Neural cell (in vitro differentiated cells): ENCODE measurements at regions not wholly inside any gene's neighbourhood (a gene's known extent, or its start where the extent isn't known, plus 50 kb on each side); places are given as distances from the start of the nearest gene placed in this dataset.

Experiments used
- H2AFZ ChIP-seq: fragments of 200-600, 300-800 bp; sonication (generic), shearing (Covaris generic); 2 replicates; pipeline ENCODE4 v1.6.0; 2014; ENCODE audit warnings: low read depth, mild to moderate bottlenecking, antibody characterized with exemption, low read length, moderate library complexity
- H3F3A ChIP-seq: fragments of 200-600 bp; shearing (Covaris generic); 2 replicates; pipeline ENCODE4 v1.6.1; 2016; ENCODE audit warnings: mild to moderate bottlenecking, moderate library complexity, mixed read lengths, antibody characterized with exemption, low read length; ENCODE audit not compliant: insufficient read depth, poor library complexity, severe bottlenecking
- H3K27ac ChIP-seq: fragments of 200-600, 300-800 bp; sonication (generic), shearing (Covaris generic); 2 replicates; pipeline ENCODE4 v1.5.1; 2014; ENCODE audit warnings: mild to moderate bottlenecking, low read length, moderate library complexity
- H3K27me3 ChIP-seq: fragments of 300-800, 200-600 bp; sonication (generic), shearing (Covaris generic); 2 replicates; pipeline ENCODE4 v1.6.0; 2014; ENCODE audit warnings: mild to moderate bottlenecking, low read depth, low read length, moderate library complexity; ENCODE audit not compliant: insufficient read depth
- H3K36me3 ChIP-seq: fragments of 300-800, 200-600 bp; sonication (generic), shearing (Covaris generic); 2 replicates; pipeline ENCODE4 v1.5.1; 2014; ENCODE audit warnings: mild to moderate bottlenecking, antibody characterized with exemption, low read length, moderate library complexity; ENCODE audit not compliant: insufficient read depth
- H3K4me2 ChIP-seq: fragments of 300-800, 200-600 bp; sonication (generic), shearing (Covaris generic); 2 replicates; pipeline ENCODE4 v1.6.0; 2014; ENCODE audit warnings: mild to moderate bottlenecking, low read length
- H3K4me3 ChIP-seq: fragments of 300-800, 200-600 bp; sonication (generic), shearing (Covaris generic); 2 replicates; pipeline ENCODE4 v1.5.1; 2014; ENCODE audit warnings: mild to moderate bottlenecking, low read length, moderate library complexity
- H3K79me2 ChIP-seq: fragments of 200-600 bp; shearing (Covaris generic); replicated peaks from 2 replicates; pipeline ENCODE4 v1.6.0; 2014; ENCODE audit warnings: mild to moderate bottlenecking, low read length, moderate library complexity; ENCODE audit not compliant: insufficient read depth
- H3K9ac ChIP-seq: fragments of 300-800, 200-600 bp; sonication (generic), shearing (Covaris generic); 2 replicates; pipeline ENCODE4 v1.6.1; 2016; ENCODE audit warnings: mild to moderate bottlenecking, low read length, mixed read lengths
- H3K9me2 ChIP-seq: fragments of 200-600 bp; shearing (Covaris generic); 2 replicates; pipeline ENCODE4 v1.6.1; 2016; ENCODE audit warnings: mild to moderate bottlenecking, low read length, mixed read lengths; ENCODE audit not compliant: insufficient read depth
- H3K9me3 ChIP-seq: fragments of 200-600, 300-800 bp; sonication (generic), shearing (Covaris generic); 2 replicates; pipeline ENCODE4 v1.6.1; 2016; ENCODE audit warnings: mild to moderate bottlenecking, mixed run types, low read length, moderate library complexity, mixed read lengths
- H4K20me1 ChIP-seq: fragments of 200-600 bp; shearing (Covaris generic); 2 replicates; pipeline ENCODE4 v1.6.1; 2016; ENCODE audit warnings: mild to moderate bottlenecking, mixed run types; ENCODE audit not compliant: insufficient read depth
- CTCF ChIP-seq: fragments of 450-650 bp; IDR thresholded peaks from 2 replicates; pipeline ENCODE4 v1.5.1; 2014; ENCODE audit warnings: antibody characterized with exemption, mild to moderate bottlenecking, moderate library complexity; ENCODE audit not compliant: poor library complexity, severe bottlenecking
- EP300 ChIP-seq: fragments of 450-650 bp; conservative IDR thresholded peaks from 2 replicates; pipeline ENCODE4 v1.6.1; 2014; ENCODE audit warnings: antibody characterized with exemption, mild to moderate bottlenecking, moderate library complexity; ENCODE audit not compliant: poor library complexity, severe bottlenecking
- EZH2 ChIP-seq: fragments of 200-600, 300-800 bp; shearing (Covaris generic), sonication (generic); IDR thresholded peaks from 2 replicates; pipeline ENCODE4 v1.6.1; 2014; ENCODE audit warnings: antibody characterized with exemption, low read length, borderline replicate concordance, mild to moderate bottlenecking; ENCODE audit not compliant: insufficient read depth, poor library complexity, severe bottlenecking
- MXI1 ChIP-seq: fragments of 450-650 bp; conservative IDR thresholded peaks from 2 replicates; pipeline ENCODE4 v1.6.1; 2014; ENCODE audit warnings: antibody characterized with exemption, mild to moderate bottlenecking; ENCODE audit not compliant: poor library complexity, severe bottlenecking
- POLR2AphosphoS5 ChIP-seq: IDR thresholded peaks from 2 replicates; pipeline ENCODE4 v1.6.1; 2012
- RAD21 ChIP-seq: fragments of 450-650 bp; conservative IDR thresholded peaks from 2 replicates; pipeline ENCODE4 v1.6.1; 2014; ENCODE audit warnings: antibody characterized with exemption, mild to moderate bottlenecking, moderate library complexity
- REST ChIP-seq: IDR thresholded peaks from 2 replicates; pipeline ENCODE4 v1.6.1; 2012; ENCODE audit warnings: borderline replicate concordance
- SMC3 ChIP-seq: fragments of 450-650 bp; conservative IDR thresholded peaks from 2 replicates; pipeline ENCODE4 v1.6.1; 2014; ENCODE audit warnings: antibody characterized with exemption, mild to moderate bottlenecking, moderate library complexity; ENCODE audit not compliant: poor library complexity
- TAF1 ChIP-seq: IDR thresholded peaks from 2 replicates; pipeline ENCODE4 v1.6.1; 2012; ENCODE audit warnings: low read depth

- no peaks in the 10 kb centered on the region for H3K79me2 ChIP-seq
- no peak overlapping the region for H3K4me3 ChIP-seq
- TF ChIP-seq EP300 (no peak), MXI1 (no peak), POLR2AphosphoS5 (no peak), RAD21 (no peak), CTCF (no peak), EZH2 (no peak), TAF1 (no peak), REST (no peak), SMC3 (no peak)
- H4K20me1 ChIP-seq = no peaks in the 10 kb centered on the region
- no peak overlapping the region for H3K27ac ChIP-seq
- no peaks in the 10 kb centered on the region for H3F3A ChIP-seq
- H3K9me3 ChIP-seq = no peaks in the 10 kb centered on the region
- no peaks in the 10 kb centered on the region for H3K27me3 ChIP-seq
- no peak overlapping the region for H3K9ac ChIP-seq
- no peaks in the 10 kb centered on the region for H3K36me3 ChIP-seq
- no peaks in the 10 kb centered on the region for H3K9me2 ChIP-seq
- no peak overlapping the region for H2AFZ ChIP-seq
- H3K4me2 ChIP-seq = no peak overlapping the region
These were observed 238.7 kb downstream of the KIF20B start for GRCh38 chr10:89940076-89940475.

- Histone ChIP-seq H3K36me3 (no peaks in the 10 kb centered on the region), H2AFZ (no peak overlapping the region), H3K79me2 (no peaks in the 10 kb centered on the region), H3K27ac (no peak overlapping the region), H4K20me1 (no peaks in the 10 kb centered on the region), H3K9ac (no peak overlapping the region), H3K4me2 (no peak overlapping the region), H3K4me3 (no peak overlapping the region), H3K27me3 (no peaks in the 10 kb centered on the region), H3K9me3 (no peaks in the 10 kb centered on the region), H3F3A (no peaks in the 10 kb centered on the region), H3K9me2 (no peaks in the 10 kb centered on the region)
- TF ChIP-seq POLR2AphosphoS5 (no peak), CTCF (no peak)
These were observed 240.8 kb downstream of the KIF20B start for GRCh38 chr10:89942217-89942616.
